ENCODE measurements at regions not wholly inside any gene's neighbourhood (a gene's known extent, or its start where the extent isn't known, plus 50 kb on each side); places are given as distances from the start of the nearest gene placed in this dataset.
"Not testable (repeated sequence)": the region's sequence is repeated elsewhere in the genome, so short reads cannot be mapped to it uniquely, and the experiment has no call there.

- H3K36me3 Mint-ChIP-seq (ENCODE audit: insufficient read depth): peaks cover 2% of the 10 kb centered on the region
- H3K9me3 Mint-ChIP-seq: peaks cover 48% of the 10 kb centered on the region
These were observed 276.8 kb upstream of the CNTNAP2 start for GRCh38 chr7:145839814-145840213.

GRCh38 chr7:145831616-145832206 lies 284.9 kb upstream of the CNTNAP2 start:
- Mint-ChIP-seq H3K27me3 (no peaks in the 10 kb centered on the region), H3K4me3 (no peak overlapping the region), H3K4me1 (no peaks in the 10 kb centered on the region), H3K27ac (ENCODE audit: low read depth) (no peak overlapping the region), H3K9me3 (peaks cover 21% of the 10 kb centered on the region), H3K36me3 (ENCODE audit: insufficient read depth) (no peaks in the 10 kb centered on the region)
- peak; percentile 14 for ATAC-seq (replicated peaks; ENCODE audit: extremely low read depth, poor library complexity, severe bottlenecking)
- DNase-seq (ENCODE audit: low spot score in 2 of 2): no peak

More at GRCh38 chr7:145839814-145840213, 276.8 kb upstream of the CNTNAP2 start:
- Mint-ChIP-seq H3K27me3 (no peaks in the 10 kb centered on the region), H3K4me1 (no peaks in the 10 kb centered on the region), H3K4me3 (no peak overlapping the region), H3K27ac (ENCODE audit: low read depth) (no peak overlapping the region)
- ATAC-seq (replicated peaks; ENCODE audit: extremely low read depth, poor library complexity, severe bottlenecking) (no peak), DNase-seq (ENCODE audit: low spot score in 2 of 2) (no peak)

- no peak overlapping the region for H3K4me3 Mint-ChIP-seq
- H3K36me3 Mint-ChIP-seq (ENCODE audit: insufficient read depth): no peaks in the 10 kb centered on the region
- ATAC-seq (replicated peaks; ENCODE audit: extremely low read depth, poor library complexity, severe bottlenecking): no peak
- no peak overlapping the region for H3K27ac Mint-ChIP-seq (ENCODE audit: low read depth)
- no peaks in the 10 kb centered on the region for H3K4me1 Mint-ChIP-seq
- DNase-seq (ENCODE audit: low spot score in 2 of 2): no peak
- H3K27me3 Mint-ChIP-seq: no peaks in the 10 kb centered on the region
- H3K9me3 Mint-ChIP-seq: peaks cover 11% of the 10 kb centered on the region
These were observed 298.9 kb upstream of the CNTNAP2 start for GRCh38 chr7:145817687-145818086.

- Mint-ChIP-seq H3K4me1 (no peaks in the 10 kb centered on the region), H3K27ac (ENCODE audit: low read depth) (no peak overlapping the region), H3K27me3 (no peaks in the 10 kb centered on the region), H3K36me3 (ENCODE audit: insufficient read depth) (no peaks in the 10 kb centered on the region), H3K4me3 (no peak overlapping the region), H3K9me3 (peaks cover 8% of the 10 kb centered on the region)
- ATAC-seq (replicated peaks; ENCODE audit: extremely low read depth, poor library complexity, severe bottlenecking) (no peak), DNase-seq (ENCODE audit: low spot score in 2 of 2) (no peak)
These were observed 304.4 kb upstream of the CNTNAP2 start for GRCh38 chr7:145812218-145812617.

GRCh38 chr7:145805496-145805895 lies 311.1 kb upstream of the CNTNAP2 start:
- H3K4me1 Mint-ChIP-seq; DNase-seq (ENCODE audit: low spot score in 2 of 2); H3K36me3 Mint-ChIP-seq (ENCODE audit: insufficient read depth); H3K27ac Mint-ChIP-seq (ENCODE audit: low read depth); H3K4me3 Mint-ChIP-seq; H3K27me3 Mint-ChIP-seq; ATAC-seq (replicated peaks; ENCODE audit: extremely low read depth, poor library complexity, severe bottlenecking): not testable (repeated sequence)
- peaks cover 29% of the 10 kb centered on the region for H3K9me3 Mint-ChIP-seq

- H3K4me3 Mint-ChIP-seq: no peak overlapping the region
- H3K4me1 Mint-ChIP-seq: no peaks in the 10 kb centered on the region
- H3K36me3 Mint-ChIP-seq (ENCODE audit: insufficient read depth): no peaks in the 10 kb centered on the region
- H3K9me3 Mint-ChIP-seq: peaks cover 19% of the 10 kb centered on the region
- no peak overlapping the region for H3K27ac Mint-ChIP-seq (ENCODE audit: low read depth)
- no peaks in the 10 kb centered on the region for H3K27me3 Mint-ChIP-seq
- ATAC-seq (replicated peaks; ENCODE audit: extremely low read depth, poor library complexity, severe bottlenecking) (no peak), DNase-seq (ENCODE audit: low spot score in 2 of 2) (no peak)
These were observed 319.1 kb upstream of the CNTNAP2 start for GRCh38 chr7:145797507-145797906.

- DNase-seq (ENCODE audit: low spot score in 2 of 2) (no peak), ATAC-seq (replicated peaks; ENCODE audit: extremely low read depth, poor library complexity, severe bottlenecking) (no peak)
- Mint-ChIP-seq H3K4me1 (no peaks in the 10 kb centered on the region), H3K9me3 (peaks cover 5% of the 10 kb centered on the region), H3K4me3 (no peak overlapping the region), H3K27me3 (no peaks in the 10 kb centered on the region), H3K36me3 (ENCODE audit: insufficient read depth) (no peaks in the 10 kb centered on the region), H3K27ac (ENCODE audit: low read depth) (no peak overlapping the region)
These were observed 321.5 kb upstream of the CNTNAP2 start for GRCh38 chr7:145795132-145795531.

- Mint-ChIP-seq H3K27me3 (no peaks in the 10 kb centered on the region), H3K9me3 (peaks cover 22% of the 10 kb centered on the region), H3K4me3 (no peak overlapping the region), H3K27ac (ENCODE audit: low read depth) (no peak overlapping the region), H3K36me3 (ENCODE audit: insufficient read depth) (no peaks in the 10 kb centered on the region), H3K4me1 (no peaks in the 10 kb centered on the region)
- ATAC-seq (replicated peaks; ENCODE audit: extremely low read depth, poor library complexity, severe bottlenecking): no peak
- no peak for DNase-seq (ENCODE audit: low spot score in 2 of 2)
These were observed 331.5 kb upstream of the CNTNAP2 start for GRCh38 chr7:145784809-145785780.

- DNase-seq (ENCODE audit: low spot score in 2 of 2); H3K4me1 Mint-ChIP-seq; ATAC-seq (replicated peaks; ENCODE audit: extremely low read depth, poor library complexity, severe bottlenecking); H3K36me3 Mint-ChIP-seq (ENCODE audit: insufficient read depth); H3K27me3 Mint-ChIP-seq; H3K27ac Mint-ChIP-seq (ENCODE audit: low read depth); H3K4me3 Mint-ChIP-seq: not testable (repeated sequence)
- peaks cover 12% of the 10 kb centered on the region for H3K9me3 Mint-ChIP-seq
These were observed 335.2 kb upstream of the CNTNAP2 start for GRCh38 chr7:145781388-145781787.

GRCh38 chr7:145779140-145779539 lies 337.5 kb upstream of the CNTNAP2 start:
- no peak for DNase-seq (ENCODE audit: low spot score in 2 of 2)
- Mint-ChIP-seq H3K4me1 (no peaks in the 10 kb centered on the region), H3K36me3 (ENCODE audit: insufficient read depth) (no peaks in the 10 kb centered on the region), H3K4me3 (no peak overlapping the region), H3K9me3 (peaks cover 6% of the 10 kb centered on the region), H3K27ac (ENCODE audit: low read depth) (no peak overlapping the region), H3K27me3 (no peaks in the 10 kb centered on the region)
- ATAC-seq (replicated peaks; ENCODE audit: extremely low read depth, poor library complexity, severe bottlenecking): no peak

GRCh38 chr7:145774777-145775176 lies 341.8 kb upstream of the CNTNAP2 start:
- Mint-ChIP-seq H3K36me3 (ENCODE audit: insufficient read depth) (no peaks in the 10 kb centered on the region), H3K4me3 (no peak overlapping the region), H3K4me1 (no peaks in the 10 kb centered on the region), H3K27ac (ENCODE audit: low read depth) (no peak overlapping the region), H3K9me3 (peaks cover 14% of the 10 kb centered on the region), H3K27me3 (no peaks in the 10 kb centered on the region)
- no peak for DNase-seq (ENCODE audit: low spot score in 2 of 2)
- ATAC-seq (replicated peaks; ENCODE audit: extremely low read depth, poor library complexity, severe bottlenecking): no peak

GRCh38 chr7:145753004-145753403 lies 363.6 kb upstream of the CNTNAP2 start:
- Mint-ChIP-seq H3K4me1 (no peaks in the 10 kb centered on the region), H3K4me3 (no peak overlapping the region), H3K36me3 (ENCODE audit: insufficient read depth) (no peaks in the 10 kb centered on the region), H3K9me3 (peaks cover 8% of the 10 kb centered on the region), H3K27me3 (no peaks in the 10 kb centered on the region), H3K27ac (ENCODE audit: low read depth) (no peak overlapping the region)
- DNase-seq (ENCODE audit: low spot score in 2 of 2) (no peak), ATAC-seq (replicated peaks; ENCODE audit: extremely low read depth, poor library complexity, severe bottlenecking) (no peak)

- Mint-ChIP-seq H3K36me3 (ENCODE audit: insufficient read depth) (no peaks in the 10 kb centered on the region), H3K4me3 (no peak overlapping the region), H3K27me3 (no peaks in the 10 kb centered on the region), H3K4me1 (no peaks in the 10 kb centered on the region), H3K27ac (ENCODE audit: low read depth) (no peak overlapping the region), H3K9me3 (peaks cover 11% of the 10 kb centered on the region)
- DNase-seq (ENCODE audit: low spot score in 2 of 2): no peak
- ATAC-seq (replicated peaks; ENCODE audit: extremely low read depth, poor library complexity, severe bottlenecking): no peak
These were observed 379.0 kb upstream of the CNTNAP2 start for GRCh38 chr7:145737617-145738016.

Measured in central memory CD8-positive, alpha-beta T cell (primary cell).